Right lobe of liver (tissue), 4 donors: ENCODE measurements at regions not wholly inside any gene's neighbourhood (a gene's known extent, or its start where the extent isn't known, plus 50 kb on each side); places are given as distances from the start of the nearest gene placed in this dataset.
"Not testable (repeated sequence)": the region's sequence is repeated elsewhere in the genome, so short reads cannot be mapped to it uniquely, and the experiment has no call there.

Experiments used
- POLR2A ChIP-seq: fragments of 450-650 bp; IDR thresholded peaks from one replicate; pipeline ENCODE4 v1.6.1; 2017; ENCODE audit warnings: antibody characterized with exemption, mild to moderate bottlenecking
- TF ChIP-seq, protein P1 (sequence below), 4 donors: fragments of 200-600 bp in 3 of 4; fragments of 450-650 bp in 1 of 4; IDR thresholded peaks; one replicate each; pipeline versions ENCODE4 v1.5.1 to v1.8.0; 2016 to 2022; ENCODE audit warnings: antibody characterized with exemption in 4 of 4, mild to moderate bottlenecking in 2 of 4
- donor health status: DM: no; HTN: no; CAD: no.
- donor health status: DM: no; HTN: no; CAD: no.
- donor health status: DM: no; HTN: yes; CAD: no.

DNA sequence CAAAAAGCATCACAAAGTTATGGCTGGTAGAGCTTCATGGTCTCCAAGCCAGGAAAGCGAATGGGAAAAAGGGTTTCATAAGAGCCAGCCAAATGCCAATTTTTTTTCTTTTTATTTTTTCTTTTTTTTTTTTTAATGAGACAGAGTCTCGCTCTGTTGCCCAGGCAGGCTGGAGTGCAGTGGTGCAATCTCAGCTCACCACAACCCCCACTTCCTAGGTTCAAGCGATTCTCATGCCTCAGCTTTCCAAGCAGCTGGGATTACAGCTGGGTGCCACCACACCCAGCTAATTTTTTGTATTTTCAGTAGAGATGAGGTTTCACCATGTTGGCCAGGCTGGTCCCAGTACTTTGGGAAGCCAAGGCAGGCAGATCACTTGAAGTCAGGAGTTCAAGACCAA, 148.7 kb upstream of the POGK start:
- TF ChIP-seq, protein P1, sequence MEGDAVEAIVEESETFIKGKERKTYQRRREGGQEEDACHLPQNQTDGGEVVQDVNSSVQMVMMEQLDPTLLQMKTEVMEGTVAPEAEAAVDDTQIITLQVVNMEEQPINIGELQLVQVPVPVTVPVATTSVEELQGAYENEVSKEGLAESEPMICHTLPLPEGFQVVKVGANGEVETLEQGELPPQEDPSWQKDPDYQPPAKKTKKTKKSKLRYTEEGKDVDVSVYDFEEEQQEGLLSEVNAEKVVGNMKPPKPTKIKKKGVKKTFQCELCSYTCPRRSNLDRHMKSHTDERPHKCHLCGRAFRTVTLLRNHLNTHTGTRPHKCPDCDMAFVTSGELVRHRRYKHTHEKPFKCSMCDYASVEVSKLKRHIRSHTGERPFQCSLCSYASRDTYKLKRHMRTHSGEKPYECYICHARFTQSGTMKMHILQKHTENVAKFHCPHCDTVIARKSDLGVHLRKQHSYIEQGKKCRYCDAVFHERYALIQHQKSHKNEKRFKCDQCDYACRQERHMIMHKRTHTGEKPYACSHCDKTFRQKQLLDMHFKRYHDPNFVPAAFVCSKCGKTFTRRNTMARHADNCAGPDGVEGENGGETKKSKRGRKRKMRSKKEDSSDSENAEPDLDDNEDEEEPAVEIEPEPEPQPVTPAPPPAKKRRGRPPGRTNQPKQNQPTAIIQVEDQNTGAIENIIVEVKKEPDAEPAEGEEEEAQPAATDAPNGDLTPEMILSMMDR (IDR thresholded peaks at IDR 0.05) = not testable (repeated sequence)
- not testable (repeated sequence) for TF ChIP-seq POLR2A
